ENCODE measurements at regions not wholly inside any gene's neighbourhood (a gene's known extent, or its start where the extent isn't known, plus 50 kb on each side); places are given as distances from the start of the nearest gene placed in this dataset.

GRCh38 chr22:26852176-26852575, 194.8 kb downstream of the MIAT start:
- no peak overlapping the region for H3K27ac ChIP-seq
- CTCF ChIA-PET = interaction anchor here (0.7 kb wide), 2 partner anchors 9 to 17 kb away, joined by 4 read pairs; no protein-coding TSS in a partner anchor
- POLR2A ChIA-PET (ENCODE audit: low non-redundant PET) = no interaction called here
- TF ChIP-seq, protein P1, sequence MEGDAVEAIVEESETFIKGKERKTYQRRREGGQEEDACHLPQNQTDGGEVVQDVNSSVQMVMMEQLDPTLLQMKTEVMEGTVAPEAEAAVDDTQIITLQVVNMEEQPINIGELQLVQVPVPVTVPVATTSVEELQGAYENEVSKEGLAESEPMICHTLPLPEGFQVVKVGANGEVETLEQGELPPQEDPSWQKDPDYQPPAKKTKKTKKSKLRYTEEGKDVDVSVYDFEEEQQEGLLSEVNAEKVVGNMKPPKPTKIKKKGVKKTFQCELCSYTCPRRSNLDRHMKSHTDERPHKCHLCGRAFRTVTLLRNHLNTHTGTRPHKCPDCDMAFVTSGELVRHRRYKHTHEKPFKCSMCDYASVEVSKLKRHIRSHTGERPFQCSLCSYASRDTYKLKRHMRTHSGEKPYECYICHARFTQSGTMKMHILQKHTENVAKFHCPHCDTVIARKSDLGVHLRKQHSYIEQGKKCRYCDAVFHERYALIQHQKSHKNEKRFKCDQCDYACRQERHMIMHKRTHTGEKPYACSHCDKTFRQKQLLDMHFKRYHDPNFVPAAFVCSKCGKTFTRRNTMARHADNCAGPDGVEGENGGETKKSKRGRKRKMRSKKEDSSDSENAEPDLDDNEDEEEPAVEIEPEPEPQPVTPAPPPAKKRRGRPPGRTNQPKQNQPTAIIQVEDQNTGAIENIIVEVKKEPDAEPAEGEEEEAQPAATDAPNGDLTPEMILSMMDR (conservative IDR thresholded peaks at IDR 0.05; ENCODE audit: low read depth) = no peak
- DNase-seq (ENCODE audit: low spot score) = no peak

DNA sequence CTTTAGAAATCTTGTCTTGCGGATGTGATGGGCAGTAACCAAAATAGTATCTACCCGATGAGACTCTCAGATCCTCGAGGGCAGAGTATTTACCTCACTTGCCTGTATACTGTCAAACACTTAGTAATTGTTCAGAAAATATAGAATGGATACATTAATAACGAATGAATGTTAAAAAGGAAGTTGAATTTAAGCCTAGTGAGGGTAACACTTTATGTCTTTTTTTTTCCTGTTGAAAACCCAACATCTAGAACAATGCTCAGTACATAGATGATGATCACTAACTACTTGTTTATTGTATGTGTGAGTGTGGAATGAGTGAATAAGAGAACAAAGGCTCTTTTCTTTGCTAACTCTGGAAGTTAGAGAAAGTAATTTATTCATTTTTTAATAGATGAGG, 195.7 kb downstream of the MIAT start:
- POLR2A ChIA-PET (ENCODE audit: low non-redundant PET) = no interaction called here
- no peak overlapping the region for H3K27ac ChIP-seq
- CTCF ChIA-PET = no interaction called here
- DNase-seq (ENCODE audit: low spot score) = no peak
- TF ChIP-seq, protein P1 (conservative IDR thresholded peaks at IDR 0.05; ENCODE audit: low read depth) = no peak

DNA sequence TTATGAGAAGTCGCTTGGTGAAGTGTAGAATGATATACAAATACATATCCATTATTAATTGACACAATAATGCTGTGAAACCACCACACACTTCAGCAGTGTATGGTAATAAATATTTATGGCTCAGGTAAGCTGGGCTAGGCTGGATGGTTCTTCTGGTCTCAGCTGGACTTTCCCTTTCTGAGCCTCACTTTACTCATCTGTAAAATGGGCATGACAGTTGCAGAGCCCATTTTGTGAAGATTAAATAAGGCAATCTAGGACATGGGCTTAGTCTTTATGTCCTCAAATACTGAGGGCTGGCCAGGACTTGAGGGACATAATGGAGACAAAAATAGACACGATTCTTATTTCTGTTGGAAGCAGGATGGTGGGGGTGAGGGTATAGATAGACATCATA, 196.1 kb downstream of the MIAT start:
- TF ChIP-seq, protein P1 (conservative IDR thresholded peaks at IDR 0.05; ENCODE audit: low read depth) = no peak
- DNase-seq (ENCODE audit: low spot score) = no peak
- POLR2A ChIA-PET (ENCODE audit: low non-redundant PET) = no interaction called here
- no peak overlapping the region for H3K27ac ChIP-seq
- CTCF ChIA-PET = no interaction called here

DNA sequence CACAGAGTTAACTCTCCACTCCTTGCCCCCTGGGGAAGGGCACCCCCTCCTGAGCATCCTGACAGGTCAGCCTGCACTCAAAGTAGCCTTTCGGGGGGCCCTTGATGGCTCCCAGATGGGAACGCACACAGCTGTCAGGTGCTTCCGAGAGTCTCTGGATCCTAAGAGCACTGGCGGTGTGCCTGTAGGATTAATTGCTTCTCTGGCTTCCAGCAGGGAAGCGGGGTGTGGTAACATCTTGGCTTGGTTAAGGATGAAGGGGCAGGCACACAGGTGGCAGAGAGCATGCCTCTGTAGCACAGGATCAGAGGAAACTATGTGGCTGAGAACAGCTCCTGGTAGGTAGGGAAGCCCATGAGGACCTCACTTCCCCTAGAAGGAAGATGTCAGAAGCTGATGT, 199.8 kb downstream of the MIAT start:
- POLR2A ChIA-PET (ENCODE audit: low non-redundant PET) = interaction anchor here (0.5 kb wide), 1 partner anchor 943 kb away, joined by 13 read pairs; no protein-coding TSS in a partner anchor
- TF ChIP-seq, protein P1 (conservative IDR thresholded peaks at IDR 0.05; ENCODE audit: low read depth) = no peak
- DNase-seq (ENCODE audit: low spot score) = no peak
- CTCF ChIA-PET = no interaction called here
- no peak overlapping the region for H3K27ac ChIP-seq

- ChIA-PET POLR2A (ENCODE audit: low non-redundant PET) (no interaction called here), CTCF (interaction anchor here (0.7 kb wide), 1 partner anchor 156 kb away, joined by 4 read pairs; no protein-coding TSS in a partner anchor)
These were observed 202.9 kb downstream of the MIAT start for GRCh38 chr22:26860301-26860700.

GRCh38 chr22:26865021-26865420, 207.6 kb downstream of the MIAT start:
- CTCF ChIA-PET = no interaction called here
- DNase-seq (ENCODE audit: low spot score) = no peak

More at GRCh38 chr22:26860301-26860700, 202.9 kb downstream of the MIAT start:
- H3K27ac ChIP-seq = no peak overlapping the region
- no peak for DNase-seq (ENCODE audit: low spot score)
- TF ChIP-seq, protein P1 (conservative IDR thresholded peaks at IDR 0.05; ENCODE audit: low read depth) = no peak

More at GRCh38 chr22:26865021-26865420, 207.6 kb downstream of the MIAT start:
- no peak overlapping the region for H3K27ac ChIP-seq
- POLR2A ChIA-PET (ENCODE audit: low non-redundant PET) = no interaction called here
- TF ChIP-seq, protein P1 (conservative IDR thresholded peaks at IDR 0.05; ENCODE audit: low read depth) = no peak
